AG04449 (cell line): ENCODE measurements at regions not wholly inside any gene's neighbourhood (a gene's known extent, or its start where the extent isn't known, plus 50 kb on each side); places are given as distances from the start of the nearest gene placed in this dataset.

Source experiments
- CTCF ChIA-PET: fragments of 350-600 bp; formaldehyde crosslinking; extraction: SDS; loops from one replicate; lab custom pipeline; 2021; ENCODE audit warnings: antibody characterized with exemption; lab: Yijun Ruan, JAX
- POLR2A ChIA-PET: fragments of 400-600, 350-600 bp; formaldehyde crosslinking; extraction: SDS; loops from one replicate; lab custom pipeline; 2020; ENCODE audit warnings: antibody characterized with exemption, inconsistent platforms; lab: Yijun Ruan, JAX
- DNase-seq: peaks from one replicate; pipeline ENCODE4 v3.0.0-alpha.2; 2010; ENCODE audit warnings: low read depth, low spot score
- H3K4me3 ChIP-seq: 2 replicates; pipeline ENCODE4 v1.5.1; 2011; ENCODE audit warnings: low read depth, mild to moderate bottlenecking, control low read depth, low read length
- TF ChIP-seq, protein P1 (sequence below): IDR thresholded peaks from one replicate; pipeline ENCODE4 v1.5.1; 2011; ENCODE audit warnings: mild to moderate bottlenecking, moderate library complexity, low read length, control low read depth, inconsistent platforms; ENCODE audit not compliant: insufficient read depth; ENCODE audit errors: missing control alignments

- ChIA-PET CTCF (interaction anchor here (0.9 to 1.0 kb wide), 2 partner anchors 13 to 72 kb away, joined by 3 read pairs; no protein-coding TSS in a partner anchor), POLR2A (no interaction called here)
- DNase-seq, result no peak
- no peak overlapping the region for H3K4me3 ChIP-seq
- TF ChIP-seq, protein P1, sequence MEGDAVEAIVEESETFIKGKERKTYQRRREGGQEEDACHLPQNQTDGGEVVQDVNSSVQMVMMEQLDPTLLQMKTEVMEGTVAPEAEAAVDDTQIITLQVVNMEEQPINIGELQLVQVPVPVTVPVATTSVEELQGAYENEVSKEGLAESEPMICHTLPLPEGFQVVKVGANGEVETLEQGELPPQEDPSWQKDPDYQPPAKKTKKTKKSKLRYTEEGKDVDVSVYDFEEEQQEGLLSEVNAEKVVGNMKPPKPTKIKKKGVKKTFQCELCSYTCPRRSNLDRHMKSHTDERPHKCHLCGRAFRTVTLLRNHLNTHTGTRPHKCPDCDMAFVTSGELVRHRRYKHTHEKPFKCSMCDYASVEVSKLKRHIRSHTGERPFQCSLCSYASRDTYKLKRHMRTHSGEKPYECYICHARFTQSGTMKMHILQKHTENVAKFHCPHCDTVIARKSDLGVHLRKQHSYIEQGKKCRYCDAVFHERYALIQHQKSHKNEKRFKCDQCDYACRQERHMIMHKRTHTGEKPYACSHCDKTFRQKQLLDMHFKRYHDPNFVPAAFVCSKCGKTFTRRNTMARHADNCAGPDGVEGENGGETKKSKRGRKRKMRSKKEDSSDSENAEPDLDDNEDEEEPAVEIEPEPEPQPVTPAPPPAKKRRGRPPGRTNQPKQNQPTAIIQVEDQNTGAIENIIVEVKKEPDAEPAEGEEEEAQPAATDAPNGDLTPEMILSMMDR, result no peak
Measured at GRCh38 chr6:14265049-14266021, 147.8 kb downstream of the CD83 start.

GRCh38 chr6:14266266-14266665, 148.7 kb downstream of the CD83 start:
- no peak overlapping the region for H3K4me3 ChIP-seq
- POLR2A ChIA-PET, result no interaction called here
- no peak for DNase-seq
- TF ChIP-seq, protein P1, result no peak
- CTCF ChIA-PET, result no interaction called here

DNA sequence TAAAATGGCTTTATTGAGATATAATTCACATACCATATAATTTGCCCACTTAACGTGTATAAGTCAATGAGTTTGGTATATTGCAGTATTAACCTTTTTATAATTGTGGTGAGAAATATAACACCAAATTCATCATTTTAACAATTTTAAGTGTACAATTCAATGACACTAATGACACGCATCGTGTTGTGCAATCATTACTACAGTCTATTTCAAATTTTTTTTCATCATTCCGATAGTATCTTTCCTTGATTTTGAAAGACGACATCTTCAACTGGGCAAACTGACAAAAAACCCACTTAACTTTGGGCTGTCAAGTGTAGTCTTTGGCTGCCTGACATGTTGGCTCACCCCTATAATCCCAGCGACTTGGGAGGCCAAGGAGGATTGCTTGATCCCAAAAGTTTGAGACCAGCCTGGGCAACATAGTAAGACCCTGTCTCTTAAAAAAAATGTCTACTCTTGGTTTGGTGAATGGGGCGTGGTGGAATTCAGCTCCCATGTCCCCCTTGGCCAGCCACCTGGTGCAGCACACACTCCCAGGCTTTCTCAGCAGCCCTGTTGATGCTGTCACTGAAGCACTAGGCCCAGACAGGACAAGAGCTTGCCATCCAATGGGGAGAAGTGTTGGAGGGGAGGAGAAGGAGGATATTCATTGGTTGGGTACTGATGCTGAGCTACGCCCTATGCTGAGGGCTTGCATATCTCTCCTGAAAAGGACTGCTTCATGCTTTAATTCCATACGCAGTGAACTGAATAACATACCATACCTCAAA, 150.5 kb downstream of the CD83 start:
- H3K4me3 ChIP-seq, result no peak overlapping the region
- ChIA-PET CTCF (no interaction called here), POLR2A (no interaction called here)
- TF ChIP-seq, protein P1, result no peak
- DNase-seq, result no peak

DNA sequence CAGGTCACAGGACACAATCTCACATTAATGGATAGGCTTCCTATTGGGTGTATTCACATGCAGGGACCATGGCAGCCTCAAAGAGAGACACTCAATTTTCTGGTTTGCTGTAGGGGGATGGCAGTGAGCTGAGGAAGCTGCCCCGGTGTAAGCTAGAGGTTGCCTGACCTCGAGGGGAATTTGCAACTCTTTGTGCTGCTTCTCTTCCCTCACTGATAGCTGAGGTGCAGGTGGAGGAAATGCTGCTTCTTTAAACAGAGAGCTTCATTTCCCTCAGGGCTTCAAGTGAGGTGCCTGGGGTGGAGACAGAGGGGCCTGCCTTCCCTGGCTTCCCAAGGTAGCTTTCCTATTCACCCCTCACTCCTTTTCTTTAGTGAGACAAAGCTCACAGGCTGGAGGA, 151.9 kb downstream of the CD83 start:
- POLR2A ChIA-PET, result no interaction called here
- no peak for DNase-seq
- CTCF ChIA-PET, result no interaction called here
- no peak overlapping the region for H3K4me3 ChIP-seq
- TF ChIP-seq, protein P1, result no peak

DNA sequence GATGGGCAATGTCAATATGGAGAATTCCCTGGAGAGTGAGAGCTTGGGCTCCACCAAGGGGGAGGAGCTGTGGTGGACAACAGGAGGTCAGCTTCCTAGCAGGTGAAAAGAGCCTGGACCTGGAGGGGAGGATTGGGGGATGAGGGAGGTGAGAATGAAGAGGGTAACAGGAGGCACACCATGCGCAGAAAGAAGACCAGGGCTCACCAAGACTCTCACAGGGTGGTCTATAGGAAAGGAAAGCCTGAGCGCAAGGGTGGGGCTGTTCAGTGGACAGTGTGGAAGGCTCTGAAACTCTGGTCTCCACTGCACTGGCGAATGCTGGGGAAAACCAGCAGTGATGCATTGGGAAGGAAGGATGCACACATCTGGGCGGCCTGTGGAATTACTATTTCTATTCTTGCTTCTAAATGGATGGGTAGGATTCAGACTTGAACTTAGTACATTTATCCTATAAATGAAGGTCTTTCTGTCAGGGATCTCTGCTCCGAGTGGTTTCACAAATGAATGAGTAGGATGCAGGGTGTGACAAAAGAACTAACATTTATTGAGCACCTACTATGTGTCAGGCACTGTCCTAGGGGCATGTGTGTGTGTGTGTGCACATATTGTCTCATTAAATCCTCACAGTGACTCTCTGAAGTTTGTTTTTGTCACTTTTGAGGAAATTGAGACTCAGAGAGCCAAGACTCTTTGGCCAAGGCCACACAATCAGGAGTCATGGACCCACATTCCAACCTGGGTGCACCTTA, 152.7 kb downstream of the CD83 start:
- H3K4me3 ChIP-seq, result no peak overlapping the region
- TF ChIP-seq, protein P1, result no peak
- ChIA-PET CTCF (no interaction called here), POLR2A (no interaction called here)
- DNase-seq, result no peak
